Hepatocyte (in vitro differentiated cells): ENCODE measurements at regions not wholly inside any gene's neighbourhood (a gene's known extent, or its start where the extent isn't known, plus 50 kb on each side); places are given as distances from the start of the nearest gene placed in this dataset.

Experiments
- EZH2 ChIP-seq: fragments of 200-600 bp; sonication (generic); IDR thresholded peaks from 2 replicates; pipeline ENCODE4 v1.6.1; 2016; ENCODE audit warnings: antibody characterized with exemption, mild to moderate bottlenecking, borderline replicate concordance
- TF ChIP-seq, protein P1 (sequence below): fragments of 200-600 bp; sonication (generic); IDR thresholded peaks from 2 replicates; pipeline ENCODE4 v1.5.1; 2016; ENCODE audit warnings: antibody characterized with exemption, mild to moderate bottlenecking; ENCODE audit not compliant: poor library complexity

DNA sequence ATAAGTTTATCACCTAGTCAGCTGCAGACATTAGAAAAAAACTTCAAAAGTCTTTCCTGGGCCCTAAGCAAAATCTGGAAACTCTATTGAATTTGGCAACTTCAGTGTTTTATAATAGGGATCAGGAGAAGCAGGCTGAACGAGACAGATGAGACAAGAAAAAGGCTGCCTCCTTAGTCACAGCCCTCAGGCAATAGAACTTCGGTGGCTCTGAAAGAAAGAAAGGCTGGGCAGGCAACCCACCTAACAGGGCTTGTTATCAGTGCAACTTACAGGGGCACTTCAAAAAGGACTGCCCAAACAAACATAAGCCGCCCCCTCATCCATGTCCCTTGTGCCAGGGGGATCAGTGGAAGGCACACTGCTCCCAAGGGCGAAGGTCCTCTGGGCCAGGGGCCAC lies 657.9 kb upstream of the HS3ST5 start:
- TF ChIP-seq, protein P1, sequence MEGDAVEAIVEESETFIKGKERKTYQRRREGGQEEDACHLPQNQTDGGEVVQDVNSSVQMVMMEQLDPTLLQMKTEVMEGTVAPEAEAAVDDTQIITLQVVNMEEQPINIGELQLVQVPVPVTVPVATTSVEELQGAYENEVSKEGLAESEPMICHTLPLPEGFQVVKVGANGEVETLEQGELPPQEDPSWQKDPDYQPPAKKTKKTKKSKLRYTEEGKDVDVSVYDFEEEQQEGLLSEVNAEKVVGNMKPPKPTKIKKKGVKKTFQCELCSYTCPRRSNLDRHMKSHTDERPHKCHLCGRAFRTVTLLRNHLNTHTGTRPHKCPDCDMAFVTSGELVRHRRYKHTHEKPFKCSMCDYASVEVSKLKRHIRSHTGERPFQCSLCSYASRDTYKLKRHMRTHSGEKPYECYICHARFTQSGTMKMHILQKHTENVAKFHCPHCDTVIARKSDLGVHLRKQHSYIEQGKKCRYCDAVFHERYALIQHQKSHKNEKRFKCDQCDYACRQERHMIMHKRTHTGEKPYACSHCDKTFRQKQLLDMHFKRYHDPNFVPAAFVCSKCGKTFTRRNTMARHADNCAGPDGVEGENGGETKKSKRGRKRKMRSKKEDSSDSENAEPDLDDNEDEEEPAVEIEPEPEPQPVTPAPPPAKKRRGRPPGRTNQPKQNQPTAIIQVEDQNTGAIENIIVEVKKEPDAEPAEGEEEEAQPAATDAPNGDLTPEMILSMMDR, result no peak
- TF ChIP-seq EZH2, result no peak
